ENCODE measurements at regions not wholly inside any gene's neighbourhood (a gene's known extent, or its start where the extent isn't known, plus 50 kb on each side); places are given as distances from the start of the nearest gene placed in this dataset.

GRCh38 chr3:14590569-14590968 is 50.4 kb upstream of the GRIP2 start:
- DNase-seq (ENCODE audit: low read depth, low spot score), result no peak
- H3K4me3 ChIP-seq (ENCODE audit: low read depth, low read length), result no peak overlapping the region
- ChIA-PET POLR2A (no interaction called here), CTCF (no interaction called here)
- TF ChIP-seq, protein P1, sequence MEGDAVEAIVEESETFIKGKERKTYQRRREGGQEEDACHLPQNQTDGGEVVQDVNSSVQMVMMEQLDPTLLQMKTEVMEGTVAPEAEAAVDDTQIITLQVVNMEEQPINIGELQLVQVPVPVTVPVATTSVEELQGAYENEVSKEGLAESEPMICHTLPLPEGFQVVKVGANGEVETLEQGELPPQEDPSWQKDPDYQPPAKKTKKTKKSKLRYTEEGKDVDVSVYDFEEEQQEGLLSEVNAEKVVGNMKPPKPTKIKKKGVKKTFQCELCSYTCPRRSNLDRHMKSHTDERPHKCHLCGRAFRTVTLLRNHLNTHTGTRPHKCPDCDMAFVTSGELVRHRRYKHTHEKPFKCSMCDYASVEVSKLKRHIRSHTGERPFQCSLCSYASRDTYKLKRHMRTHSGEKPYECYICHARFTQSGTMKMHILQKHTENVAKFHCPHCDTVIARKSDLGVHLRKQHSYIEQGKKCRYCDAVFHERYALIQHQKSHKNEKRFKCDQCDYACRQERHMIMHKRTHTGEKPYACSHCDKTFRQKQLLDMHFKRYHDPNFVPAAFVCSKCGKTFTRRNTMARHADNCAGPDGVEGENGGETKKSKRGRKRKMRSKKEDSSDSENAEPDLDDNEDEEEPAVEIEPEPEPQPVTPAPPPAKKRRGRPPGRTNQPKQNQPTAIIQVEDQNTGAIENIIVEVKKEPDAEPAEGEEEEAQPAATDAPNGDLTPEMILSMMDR (IDR thresholded peaks at IDR 0.05; ENCODE audit: insufficient read depth, low read length, missing control alignments), result no peak

- TF ChIP-seq, protein P1 (IDR thresholded peaks at IDR 0.05; ENCODE audit: insufficient read depth, low read length, missing control alignments), result no peak
- no peak for DNase-seq (ENCODE audit: low read depth, low spot score)
- ChIA-PET POLR2A (no interaction called here), CTCF (no interaction called here)
- H3K4me3 ChIP-seq (ENCODE audit: low read depth, low read length), result no peak overlapping the region
Measured at GRCh38 chr3:14592390-14592789, 52.2 kb upstream of the GRIP2 start.

GRCh38 chr3:14592836-14593235 is 52.7 kb upstream of the GRIP2 start:
- POLR2A ChIA-PET, result no interaction called here
- CTCF ChIA-PET, result no interaction called here
- no peak for DNase-seq (ENCODE audit: low read depth, low spot score)
- TF ChIP-seq, protein P1 (IDR thresholded peaks at IDR 0.05; ENCODE audit: insufficient read depth, low read length, missing control alignments), result no peak
- H3K4me3 ChIP-seq (ENCODE audit: low read depth, low read length), result no peak overlapping the region

- POLR2A ChIA-PET, result no interaction called here
- CTCF ChIA-PET, result no interaction called here
Measured at GRCh38 chr3:14594234-14594633, 54.1 kb upstream of the GRIP2 start.

DNA sequence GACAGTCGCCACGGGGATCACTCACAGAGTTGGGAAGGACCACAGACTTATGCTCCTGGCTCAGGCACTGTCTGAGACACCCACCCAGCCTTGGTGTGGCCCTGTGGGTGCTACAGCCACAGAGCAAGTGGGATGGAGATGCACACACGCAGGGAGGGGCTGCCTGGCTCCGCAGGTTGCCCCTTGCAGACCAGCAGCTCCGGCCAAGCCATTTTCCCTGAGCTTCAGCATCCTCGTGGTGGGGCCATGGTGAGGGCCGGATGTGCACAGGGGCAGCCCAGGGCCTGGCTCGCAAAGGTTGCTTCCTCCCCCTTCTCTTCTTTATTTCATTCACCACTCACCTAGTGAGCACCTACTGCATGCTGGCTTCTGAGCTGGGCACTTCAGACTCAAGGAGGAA is 55.4 kb upstream of the GRIP2 start:
- no peak overlapping the region for H3K4me3 ChIP-seq (ENCODE audit: low read depth, low read length)
- TF ChIP-seq, protein P1 (IDR thresholded peaks at IDR 0.05; ENCODE audit: insufficient read depth, low read length, missing control alignments), result no peak
- CTCF ChIA-PET, result interaction anchor here (1.1 kb wide), 1 partner anchor 13 kb away, joined by 3 read pairs; no protein-coding TSS in a partner anchor

More at GRCh38 chr3:14594234-14594633, 54.1 kb upstream of the GRIP2 start:
- no peak for DNase-seq (ENCODE audit: low read depth, low spot score)
- no peak overlapping the region for H3K4me3 ChIP-seq (ENCODE audit: low read depth, low read length)
- TF ChIP-seq, protein P1 (IDR thresholded peaks at IDR 0.05; ENCODE audit: insufficient read depth, low read length, missing control alignments), result no peak

GRCh38 chr3:14597266-14597665 is 54.3 kb upstream of the CCDC174 start:
- DNase-seq (ENCODE audit: low read depth, low spot score), result no peak
- TF ChIP-seq, protein P1 (IDR thresholded peaks at IDR 0.05; ENCODE audit: insufficient read depth, low read length, missing control alignments), result no peak
- no peak overlapping the region for H3K4me3 ChIP-seq (ENCODE audit: low read depth, low read length)
- ChIA-PET CTCF (no interaction called here), POLR2A (no interaction called here)

More for the DNA sequence above, 55.4 kb upstream of the GRIP2 start:
- POLR2A ChIA-PET, result no interaction called here
- no peak for DNase-seq (ENCODE audit: low read depth, low spot score)
